AG04450 (cell line): ENCODE measurements at regions not wholly inside any gene's neighbourhood (a gene's known extent, or its start where the extent isn't known, plus 50 kb on each side); places are given as distances from the start of the nearest gene placed in this dataset.

Experiments
- CTCF ChIA-PET: fragments of 300-600, 350-600 bp; formaldehyde crosslinking; extraction: SDS; loops from one replicate; lab custom pipeline; 2022; ENCODE audit warnings: antibody characterized with exemption, inconsistent platforms; lab: Charles Lee
- POLR2A ChIA-PET: fragments of 350-600 bp; formaldehyde crosslinking; extraction: SDS; loops from one replicate; lab custom pipeline; 2021; ENCODE audit warnings: antibody characterized with exemption, inconsistent platforms; lab: Yijun Ruan, JAX
- DNase-seq: peaks from one replicate; pipeline ENCODE4 v3.0.0-alpha.2; 2011; ENCODE audit warnings: low read depth, low spot score
- H3K27ac ChIP-seq: one replicate; pipeline ENCODE4 v1.5.1; 2012; ENCODE audit warnings: low read depth, low read length, control low read depth
- H3K27me3 ChIP-seq: one replicate; pipeline ENCODE4 v1.6.0; 2012; ENCODE audit warnings: low read length; ENCODE audit not compliant: control insufficient read depth, insufficient read depth
- H3K4me3 ChIP-seq: 2 replicates; pipeline ENCODE4 v1.5.1; 2011; ENCODE audit warnings: mild to moderate bottlenecking, low read depth, low read length, control low read depth
- H3K9me3 ChIP-seq: 2 replicates; pipeline ENCODE4 v1.5.1; 2012; ENCODE audit warnings: low read length; ENCODE audit not compliant: control insufficient read depth, insufficient read depth
- CTCF ChIP-seq: IDR thresholded peaks from 2 replicates; pipeline ENCODE4 v1.5.1; 2011; ENCODE audit warnings: low read depth, low read length, control low read depth, inconsistent platforms

- Histone ChIP-seq H3K9me3 (peaks cover 3% of the 10 kb centered on the region; the same call in 1 of the 2 replicates), H3K27me3 (no peaks in the 10 kb centered on the region), H3K27ac (no peak overlapping the region), H3K4me3 (no peak overlapping the region)
- DNase-seq, result no peak
- POLR2A ChIA-PET, result no interaction called here
- CTCF ChIA-PET, result no interaction called here
- TF ChIP-seq CTCF, result no peak
Measured at GRCh38 chr4:58543465-58543864, 1433.3 kb upstream of the IGFBP7 start.

- peaks cover 6% of the 10 kb centered on the region; the same call in 1 of the 2 replicates for H3K9me3 ChIP-seq
- H3K27me3 ChIP-seq, result no peaks in the 10 kb centered on the region
- no peak overlapping the region for H3K27ac ChIP-seq
- ChIA-PET POLR2A (no interaction called here), CTCF (no interaction called here)
- no peak overlapping the region for H3K4me3 ChIP-seq
- DNase-seq, result no peak
- TF ChIP-seq CTCF, result no peak
Measured at GRCh38 chr4:58541926-58542325, 1431.7 kb upstream of the IGFBP7 start.

- Histone ChIP-seq H3K4me3 (no peak overlapping the region), H3K27me3 (no peaks in the 10 kb centered on the region), H3K27ac (no peak overlapping the region), H3K9me3 (peaks cover 2% of the 10 kb centered on the region)
- CTCF ChIA-PET, result no interaction called here
- POLR2A ChIA-PET, result no interaction called here
- no peak for TF ChIP-seq CTCF
- DNase-seq, result no peak
Measured at GRCh38 chr4:58522765-58523382, 1412.7 kb upstream of the IGFBP7 start.

GRCh38 chr4:58515226-58515625 is 1405.0 kb upstream of the IGFBP7 start:
- TF ChIP-seq CTCF, result no peak

GRCh38 chr4:58514299-58514698 is 1404.1 kb upstream of the IGFBP7 start:
- H3K4me3 ChIP-seq, result no peak overlapping the region
- POLR2A ChIA-PET, result no interaction called here
- peaks cover 5% of the 10 kb centered on the region; the same call in 1 of the 2 replicates for H3K9me3 ChIP-seq
- no peak for DNase-seq
- CTCF ChIA-PET, result no interaction called here
- no peak for TF ChIP-seq CTCF
- no peak overlapping the region for H3K27ac ChIP-seq
- no peaks in the 10 kb centered on the region for H3K27me3 ChIP-seq

More at GRCh38 chr4:58515226-58515625, 1405.0 kb upstream of the IGFBP7 start:
- H3K4me3 ChIP-seq, result no peak overlapping the region
- CTCF ChIA-PET, result no interaction called here
- H3K9me3 ChIP-seq, result peaks cover 5% of the 10 kb centered on the region; the same call in 1 of the 2 replicates
- no peak for DNase-seq
- H3K27me3 ChIP-seq, result no peaks in the 10 kb centered on the region
- H3K27ac ChIP-seq, result no peak overlapping the region
- POLR2A ChIA-PET, result no interaction called here
